Fibroblast of pulmonary artery (primary cell): ENCODE measurements at regions not wholly inside any gene's neighbourhood (a gene's known extent, or its start where the extent isn't known, plus 50 kb on each side); places are given as distances from the start of the nearest gene placed in this dataset.

Source experiments
- DNase-seq: peaks from one replicate; pipeline ENCODE4 v3.0.0-alpha.2; 2010; ENCODE audit warnings: low read depth
- H3K4me3 ChIP-seq: replicated peaks from 2 replicates; pipeline ENCODE4 v1.5.1; 2011; ENCODE audit warnings: low read depth, mild to moderate bottlenecking, control low read depth, low read length, moderate library complexity
- CTCF ChIP-seq: IDR thresholded peaks from 2 replicates; pipeline ENCODE4 v1.5.1; 2011; ENCODE audit warnings: mild to moderate bottlenecking, control low read depth, low read length, inconsistent platforms; ENCODE audit errors: missing control alignments

GRCh38 chr1:90335558-90335957 lies 340.6 kb downstream of the ZNF326 start:
- H3K4me3 ChIP-seq: no peak overlapping the region
- no peak for TF ChIP-seq CTCF
- DNase-seq: no peak

- TF ChIP-seq CTCF: no peak
- DNase-seq: no peak
Observed at GRCh38 chr1:90334137-90334536, 339.2 kb downstream of the ZNF326 start.

GRCh38 chr1:90325168-90325567 lies 330.3 kb downstream of the ZNF326 start:
- H3K4me3 ChIP-seq: no peak overlapping the region
- no peak for DNase-seq
- no peak for TF ChIP-seq CTCF

More at GRCh38 chr1:90334137-90334536, 339.2 kb downstream of the ZNF326 start:
- H3K4me3 ChIP-seq: no peak overlapping the region

DNA sequence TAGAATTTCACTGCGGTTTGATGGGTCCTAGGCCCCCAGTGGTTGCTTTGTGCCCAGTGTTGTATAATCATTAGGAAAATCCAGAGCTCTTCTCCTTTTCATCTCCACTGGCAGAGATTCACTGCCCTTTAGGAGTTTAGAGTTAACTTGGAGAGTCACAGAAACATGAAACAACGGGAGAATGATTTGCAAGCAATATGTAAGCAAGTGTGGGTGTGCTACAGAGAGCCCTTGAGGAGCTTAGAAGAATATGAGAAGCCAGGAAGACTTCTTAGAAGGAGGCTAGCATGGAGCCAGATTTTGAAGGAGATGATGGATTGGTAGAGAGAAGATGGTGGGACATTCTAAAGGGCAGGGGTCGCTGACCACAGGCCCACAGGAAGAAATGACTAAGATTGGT lies 327.3 kb downstream of the ZNF326 start:
- no peak for DNase-seq
- no peak overlapping the region for H3K4me3 ChIP-seq
- TF ChIP-seq CTCF: no peak

DNA sequence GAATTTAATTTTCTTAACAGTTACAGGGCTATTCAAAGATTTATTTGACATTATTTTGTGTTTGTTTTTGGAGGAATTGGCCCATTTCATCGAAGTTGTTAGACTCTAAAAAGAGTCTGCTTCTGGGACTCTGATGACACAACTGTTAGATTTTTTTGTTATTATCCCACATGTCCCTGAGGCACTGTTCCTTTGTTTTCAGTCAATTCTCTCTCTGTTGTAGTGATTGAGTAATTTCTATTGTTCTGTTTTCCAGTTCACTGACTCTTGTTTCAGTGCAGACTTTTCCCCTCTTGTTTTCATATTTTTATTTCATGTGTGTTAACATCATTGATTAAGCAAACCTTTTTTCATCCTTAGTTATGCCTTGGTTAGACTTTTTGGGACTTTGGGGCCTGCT lies 325.0 kb downstream of the ZNF326 start:
- no peak for TF ChIP-seq CTCF
- no peak for DNase-seq
- H3K4me3 ChIP-seq: no peak overlapping the region

GRCh38 chr1:90318431-90318830 lies 323.5 kb downstream of the ZNF326 start:
- no peak for DNase-seq
- H3K4me3 ChIP-seq: no peak overlapping the region
- no peak for TF ChIP-seq CTCF

DNA sequence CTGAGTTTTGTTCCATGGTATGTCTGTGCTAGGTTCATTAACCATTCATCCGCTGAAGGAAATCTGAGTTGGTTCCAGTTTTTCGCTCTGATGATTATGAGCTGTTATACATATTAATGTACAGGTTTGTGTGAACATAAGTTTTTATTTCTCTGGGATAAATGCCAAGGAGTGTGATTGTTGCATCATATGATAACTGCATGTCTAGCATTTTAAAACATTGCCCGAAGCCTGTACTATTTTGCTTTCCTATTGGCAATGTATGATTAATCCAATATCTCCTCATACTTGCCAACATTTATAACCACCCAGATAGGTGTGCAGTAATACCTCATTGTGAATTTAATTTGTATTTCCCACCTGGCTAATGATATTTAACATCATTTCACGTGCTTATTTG lies 322.7 kb downstream of the ZNF326 start:
- no peak for TF ChIP-seq CTCF
- H3K4me3 ChIP-seq: no peak overlapping the region
- no peak for DNase-seq
